GM18498 (cell line): ENCODE measurements at regions not wholly inside any gene's neighbourhood (a gene's known extent, or its start where the extent isn't known, plus 50 kb on each side); places are given as distances from the start of the nearest gene placed in this dataset.
"Not testable (repeated sequence)": the region's sequence is repeated elsewhere in the genome, so short reads cannot be mapped to it uniquely, and the experiment has no call there.

Source experiments
- ATAC-seq: cut with Tn5 transposase; IDR thresholded peaks from one replicate; pipeline ENCODE4 v1.9.1; 2021; ENCODE audit warnings: mild to moderate bottlenecking, moderate library complexity; ENCODE audit not compliant: unreplicated experiment

GRCh38 chr6:86128130-86128814 is 485.6 kb upstream of the SYNCRIP start:
- no peak for ATAC-seq

GRCh38 chr6:86122086-86122485 is 479.4 kb upstream of the SYNCRIP start:
- no peak for ATAC-seq

- ATAC-seq: no peak
Measured at GRCh38 chr6:86118271-86118670, 475.6 kb upstream of the SYNCRIP start.

GRCh38 chr6:86107985-86108384 is 465.3 kb upstream of the SYNCRIP start:
- ATAC-seq: no peak

GRCh38 chr6:86087954-86088353 is 445.3 kb upstream of the SYNCRIP start:
- no peak for ATAC-seq

GRCh38 chr6:86079938-86080337 is 437.3 kb upstream of the SYNCRIP start:
- no peak for ATAC-seq

GRCh38 chr6:86070151-86070550 is 427.5 kb upstream of the SYNCRIP start:
- ATAC-seq: no peak

GRCh38 chr6:86065002-86065401 is 422.3 kb upstream of the SYNCRIP start:
- ATAC-seq: not testable (repeated sequence)

GRCh38 chr6:86057293-86057980 is 414.8 kb upstream of the SYNCRIP start:
- not testable (repeated sequence) for ATAC-seq

GRCh38 chr6:86045038-86045437 is 402.4 kb upstream of the SYNCRIP start:
- ATAC-seq: no peak

- ATAC-seq: no peak
Measured at GRCh38 chr6:86042214-86042613, 399.5 kb upstream of the SYNCRIP start.

GRCh38 chr6:86031713-86032112 is 389.0 kb upstream of the SYNCRIP start:
- ATAC-seq: no peak

- no peak for ATAC-seq
Measured at GRCh38 chr6:86030875-86031274, 388.2 kb upstream of the SYNCRIP start.

GRCh38 chr6:86028776-86029175 is 386.1 kb upstream of the SYNCRIP start:
- no peak for ATAC-seq

- ATAC-seq: not testable (repeated sequence)
Measured at GRCh38 chr6:86026890-86027289, 384.2 kb upstream of the SYNCRIP start.

- peak; percentile 72 for ATAC-seq
Measured at GRCh38 chr6:86017236-86017635, 374.6 kb upstream of the SYNCRIP start.

- no peak for ATAC-seq
Measured at GRCh38 chr6:86016567-86016966, 373.9 kb upstream of the SYNCRIP start.

- no peak for ATAC-seq
Measured at GRCh38 chr6:86016077-86016476, 373.4 kb upstream of the SYNCRIP start.

GRCh38 chr6:86012991-86013390 is 370.3 kb upstream of the SYNCRIP start:
- peak; percentile 52 for ATAC-seq

- ATAC-seq: no peak
Measured at GRCh38 chr6:86010915-86011786, 368.5 kb upstream of the SYNCRIP start.

- ATAC-seq: peak; percentile 78
Measured at GRCh38 chr6:85997206-85997605, 354.5 kb upstream of the SYNCRIP start.

GRCh38 chr6:85996034-85996375 is 353.3 kb upstream of the SYNCRIP start:
- ATAC-seq: no peak
